OCI-LY3 (cell line): ENCODE measurements at regions not wholly inside any gene's neighbourhood (a gene's known extent, or its start where the extent isn't known, plus 50 kb on each side); places are given as distances from the start of the nearest gene placed in this dataset.

Experiments used
- H2AFZ ChIP-seq: fragments of 200-600, 300-600 bp; shearing (Covaris generic); 2 replicates; pipeline ENCODE4 v1.6.0; 2014; ENCODE audit warnings: antibody characterized with exemption, low read depth, low read length
- H3K27ac ChIP-seq: fragments of 200-600, 300-600 bp; sonication (generic); 2 replicates; pipeline ENCODE4 v1.5.1; 2014; ENCODE audit warnings: mild to moderate bottlenecking, low read length, moderate library complexity, mixed read lengths
- H3K27me3 ChIP-seq: fragments of 200-600, 300-600 bp; sonication (generic); 2 replicates; pipeline ENCODE4 v1.6.1; 2014; ENCODE audit warnings: low read depth, low read length, mixed read lengths
- H3K36me3 ChIP-seq: fragments of 200-600, 300-600 bp; sonication (generic); replicated peaks from 2 replicates; pipeline ENCODE3; 2014; ENCODE audit warnings: low read depth, low read length, mixed read lengths
- H3K4me1 ChIP-seq: fragments of 300-600, 200-600 bp; sonication (generic); 2 replicates; pipeline ENCODE4 v1.6.1; 2014; ENCODE audit warnings: low read length, mixed read lengths
- H3K4me2 ChIP-seq: fragments of 200-600, 300-600 bp; sonication (generic); 2 replicates; pipeline ENCODE4 v1.6.1; 2014; ENCODE audit warnings: low read length, mixed read lengths
- H3K4me3 ChIP-seq: fragments of 300-600, 200-600 bp; sonication (generic); 2 replicates; pipeline ENCODE4 v1.5.1; 2014; ENCODE audit warnings: antibody characterized with exemption, mild to moderate bottlenecking, low read length, moderate library complexity
- H3K79me2 ChIP-seq: fragments of 300-600, 200-600 bp; shearing (Covaris generic); 2 replicates; pipeline ENCODE4 v1.6.1; 2014; ENCODE audit warnings: mild to moderate bottlenecking, low read length, mixed read lengths
- H3K9ac ChIP-seq: fragments of 300-600, 200-600 bp; shearing (Covaris generic); 2 replicates; pipeline ENCODE4 v1.6.0; 2014; ENCODE audit warnings: mild to moderate bottlenecking, low read length, moderate library complexity
- H3K9me3 ChIP-seq: fragments of 200-600, 300-600 bp; shearing (Covaris generic); 2 replicates; pipeline ENCODE4 v1.6.1; 2014; ENCODE audit warnings: low read length, mixed read lengths; ENCODE audit not compliant: insufficient read depth
- H4K20me1 ChIP-seq: fragments of 200-600, 300-600 bp; sonication (generic); 2 replicates; pipeline ENCODE4 v1.6.1; 2016; ENCODE audit warnings: low read length, mixed read lengths; ENCODE audit not compliant: insufficient read depth
- CTCF ChIP-seq: fragments of 200-600, 300-600 bp; sonication (generic); IDR thresholded peaks from 2 replicates; pipeline ENCODE4 v1.5.1; 2014; ENCODE audit warnings: antibody characterized with exemption, low read length, low read depth
- EZH2phosphoT487 ChIP-seq: fragments of 200-600 bp; shearing (Covaris generic); IDR thresholded peaks from 2 replicates; pipeline ENCODE4 v1.6.1; 2018; ENCODE audit warnings: antibody characterized with exemption, mixed run types, low read depth

DNA sequence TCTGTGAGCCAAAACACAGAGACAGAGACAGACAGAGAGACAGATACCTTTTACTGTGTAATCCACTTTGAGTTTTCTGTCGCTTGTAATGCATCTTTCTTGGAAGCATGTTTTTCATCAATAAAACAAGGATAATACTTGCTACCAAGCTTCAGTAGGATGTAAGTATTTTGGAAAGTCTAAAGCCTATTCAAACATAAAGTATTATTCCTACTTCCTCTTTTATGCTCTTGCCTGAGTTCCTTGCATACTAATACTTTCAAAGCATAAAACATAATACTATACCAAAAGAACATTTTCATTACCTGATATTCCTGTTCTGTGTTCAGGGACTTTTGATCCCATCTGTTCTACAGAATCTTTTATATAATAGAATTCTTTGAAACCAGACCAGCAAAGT lies 64.5 kb upstream of the SLC30A5 start:
- Histone ChIP-seq H3K27ac (no peak overlapping the region), H3K4me2 (peak overlapping the region; percentile 18; the same call in 1 of the 2 replicates), H2AFZ (no peak overlapping the region), H3K36me3 (no peaks in the 10 kb centered on the region), H3K4me3 (no peak overlapping the region), H3K27me3 (no peaks in the 10 kb centered on the region), H3K9me3 (no peaks in the 10 kb centered on the region), H3K79me2 (no peaks in the 10 kb centered on the region), H3K4me1 (peaks cover 15% of the 10 kb centered on the region), H4K20me1 (no peaks in the 10 kb centered on the region), H3K9ac (no peak overlapping the region)
- TF ChIP-seq CTCF (no peak), EZH2phosphoT487 (no peak)

GRCh38 chr5:69030358-69031062 lies 63.3 kb upstream of the SLC30A5 start:
- no peak overlapping the region for H3K4me3 ChIP-seq
- no peaks in the 10 kb centered on the region for H3K27me3 ChIP-seq
- H3K9ac ChIP-seq = no peak overlapping the region
- H3K4me1 ChIP-seq = peaks cover 12% of the 10 kb centered on the region
- no peak overlapping the region for H3K27ac ChIP-seq
- H3K79me2 ChIP-seq = no peaks in the 10 kb centered on the region
- H4K20me1 ChIP-seq = no peaks in the 10 kb centered on the region
- no peaks in the 10 kb centered on the region for H3K9me3 ChIP-seq
- no peak overlapping the region for H2AFZ ChIP-seq
- TF ChIP-seq EZH2phosphoT487 (no peak), CTCF (no peak)
- H3K4me2 ChIP-seq = no peak overlapping the region
- no peaks in the 10 kb centered on the region for H3K36me3 ChIP-seq

DNA sequence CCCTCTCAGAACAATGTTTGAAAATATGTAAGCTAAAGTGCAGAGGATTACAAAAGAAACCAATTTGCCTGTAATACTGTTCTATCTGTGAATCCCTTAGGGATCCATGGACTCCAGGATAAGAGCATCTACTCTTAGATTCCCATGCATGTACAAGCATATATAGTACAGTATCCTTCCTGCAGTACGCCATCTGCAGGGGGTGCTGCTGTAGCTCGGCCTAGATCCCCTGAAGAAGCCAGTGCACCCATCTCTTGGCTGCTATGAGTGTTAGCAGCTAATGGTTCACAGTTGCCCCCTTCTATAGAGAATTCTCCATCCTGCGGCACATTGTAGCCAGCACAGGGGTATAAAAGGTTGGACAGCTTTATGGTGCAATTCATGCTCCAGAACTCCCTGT lies 61.8 kb upstream of the SLC30A5 start:
- TF ChIP-seq EZH2phosphoT487 = no peak
- TF ChIP-seq CTCF = no peak
- no peak overlapping the region for H3K4me2 ChIP-seq
- H3K9me3 ChIP-seq = no peaks in the 10 kb centered on the region
- H3K27me3 ChIP-seq = no peaks in the 10 kb centered on the region
- no peaks in the 10 kb centered on the region for H3K79me2 ChIP-seq
- no peak overlapping the region for H3K27ac ChIP-seq
- no peak overlapping the region for H2AFZ ChIP-seq
- H3K4me3 ChIP-seq = no peak overlapping the region
- peaks cover 12% of the 10 kb centered on the region for H3K4me1 ChIP-seq
- no peaks in the 10 kb centered on the region for H3K36me3 ChIP-seq
- no peaks in the 10 kb centered on the region for H4K20me1 ChIP-seq
- no peak overlapping the region for H3K9ac ChIP-seq

DNA sequence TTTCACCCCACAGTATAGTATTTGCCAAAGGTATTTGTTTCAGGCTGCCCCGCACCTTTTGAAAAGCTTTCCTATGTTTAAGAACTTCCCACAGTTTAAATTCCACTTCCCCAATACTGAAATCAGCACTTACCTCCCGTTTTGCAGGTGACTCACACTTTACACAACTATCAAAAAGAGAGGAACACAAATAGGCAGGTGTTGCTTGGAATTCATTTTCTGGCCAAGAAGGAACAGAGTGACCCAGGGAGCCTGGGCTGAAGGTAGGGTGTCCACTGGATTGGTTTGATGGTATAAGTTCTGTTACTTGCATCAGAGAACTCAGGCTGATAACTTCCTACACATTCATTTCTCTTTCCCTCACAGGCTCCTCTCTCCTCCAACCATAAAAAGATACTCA lies 60.1 kb upstream of the SLC30A5 start:
- Histone ChIP-seq H3K4me3 (no peak overlapping the region), H3K27ac (no peak overlapping the region), H3K79me2 (no peaks in the 10 kb centered on the region), H2AFZ (no peak overlapping the region), H3K9ac (no peak overlapping the region), H3K27me3 (no peaks in the 10 kb centered on the region), H3K36me3 (no peaks in the 10 kb centered on the region), H3K4me2 (no peak overlapping the region), H3K4me1 (peaks cover 12% of the 10 kb centered on the region), H3K9me3 (no peaks in the 10 kb centered on the region), H4K20me1 (no peaks in the 10 kb centered on the region)
- no peak for TF ChIP-seq EZH2phosphoT487
- TF ChIP-seq CTCF = no peak
